GM12872 (cell line): ENCODE measurements at regions not wholly inside any gene's neighbourhood (a gene's known extent, or its start where the extent isn't known, plus 50 kb on each side); places are given as distances from the start of the nearest gene placed in this dataset.

Source experiments
- CTCF ChIP-seq: IDR thresholded peaks from 3 replicates; pipeline ENCODE4 v1.5.1; 2011; ENCODE audit warnings: low read depth, mild to moderate bottlenecking, low read length, moderate library complexity; ENCODE audit not compliant: insufficient read depth

GRCh38 chr5:23001120-23001519 is 148.0 kb upstream of the CDH12 start:
- no peak for TF ChIP-seq CTCF

GRCh38 chr5:22998774-22999173 is 145.6 kb upstream of the CDH12 start:
- no peak for TF ChIP-seq CTCF

- no peak for TF ChIP-seq CTCF
Measured at GRCh38 chr5:22998362-22998761, 145.2 kb upstream of the CDH12 start.

GRCh38 chr5:22988937-22989336 is 135.8 kb upstream of the CDH12 start:
- TF ChIP-seq CTCF = no peak

GRCh38 chr5:22986281-22986680 is 133.1 kb upstream of the CDH12 start:
- TF ChIP-seq CTCF = no peak

- TF ChIP-seq CTCF = no peak
Measured at GRCh38 chr5:22985446-22985845, 132.3 kb upstream of the CDH12 start.

- TF ChIP-seq CTCF = no peak
Measured at GRCh38 chr5:22970956-22971618, 117.9 kb upstream of the CDH12 start.

- no peak for TF ChIP-seq CTCF
Measured at GRCh38 chr5:22970491-22970890, 117.3 kb upstream of the CDH12 start.
